ENCODE measurements at regions not wholly inside any gene's neighbourhood (a gene's known extent, or its start where the extent isn't known, plus 50 kb on each side); places are given as distances from the start of the nearest gene placed in this dataset.

DNA sequence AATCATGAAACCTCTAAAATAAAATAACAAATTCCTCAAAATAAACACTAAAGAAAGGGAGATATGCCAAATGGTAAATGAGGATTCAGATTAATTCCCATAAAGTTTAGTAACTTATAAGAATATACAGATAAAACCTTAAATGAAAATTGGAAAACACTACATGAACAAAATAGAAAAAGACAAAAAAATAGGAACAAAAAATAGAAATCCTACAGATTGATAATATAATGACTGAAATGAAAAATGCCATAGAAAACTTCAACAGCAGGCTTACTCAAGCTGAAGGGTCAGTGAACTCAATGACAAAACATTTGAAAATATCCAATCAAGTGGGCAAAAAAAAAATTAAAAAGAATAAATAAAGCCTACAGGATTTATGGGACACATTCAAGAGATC, 1784.8 kb downstream of the PCDH9 start:
- TF ChIP-seq, protein P1, sequence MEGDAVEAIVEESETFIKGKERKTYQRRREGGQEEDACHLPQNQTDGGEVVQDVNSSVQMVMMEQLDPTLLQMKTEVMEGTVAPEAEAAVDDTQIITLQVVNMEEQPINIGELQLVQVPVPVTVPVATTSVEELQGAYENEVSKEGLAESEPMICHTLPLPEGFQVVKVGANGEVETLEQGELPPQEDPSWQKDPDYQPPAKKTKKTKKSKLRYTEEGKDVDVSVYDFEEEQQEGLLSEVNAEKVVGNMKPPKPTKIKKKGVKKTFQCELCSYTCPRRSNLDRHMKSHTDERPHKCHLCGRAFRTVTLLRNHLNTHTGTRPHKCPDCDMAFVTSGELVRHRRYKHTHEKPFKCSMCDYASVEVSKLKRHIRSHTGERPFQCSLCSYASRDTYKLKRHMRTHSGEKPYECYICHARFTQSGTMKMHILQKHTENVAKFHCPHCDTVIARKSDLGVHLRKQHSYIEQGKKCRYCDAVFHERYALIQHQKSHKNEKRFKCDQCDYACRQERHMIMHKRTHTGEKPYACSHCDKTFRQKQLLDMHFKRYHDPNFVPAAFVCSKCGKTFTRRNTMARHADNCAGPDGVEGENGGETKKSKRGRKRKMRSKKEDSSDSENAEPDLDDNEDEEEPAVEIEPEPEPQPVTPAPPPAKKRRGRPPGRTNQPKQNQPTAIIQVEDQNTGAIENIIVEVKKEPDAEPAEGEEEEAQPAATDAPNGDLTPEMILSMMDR (IDR thresholded peaks at IDR 0.05): no peak

DNA sequence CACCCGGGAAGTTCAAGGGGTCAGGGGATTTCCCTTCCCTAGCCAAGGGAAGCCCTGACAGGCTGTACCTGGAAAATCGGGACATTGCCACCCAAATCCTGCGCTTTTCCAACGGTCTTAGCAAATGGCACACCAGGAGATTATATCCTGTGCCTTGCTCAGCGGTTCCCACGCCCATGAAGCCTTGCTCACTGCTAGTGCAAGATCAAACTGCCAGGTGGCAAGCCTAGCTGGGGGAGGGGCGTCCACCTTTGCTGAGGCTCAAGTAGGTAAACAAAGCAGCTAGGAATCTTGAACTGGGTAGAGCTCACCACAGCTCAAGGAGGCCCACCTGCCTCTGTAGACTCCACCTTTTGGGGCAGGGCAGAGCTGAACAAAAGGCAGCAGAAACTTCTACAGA, 1794.5 kb downstream of the PCDH9 start:
- TF ChIP-seq, protein P1 (IDR thresholded peaks at IDR 0.05): no peak

DNA sequence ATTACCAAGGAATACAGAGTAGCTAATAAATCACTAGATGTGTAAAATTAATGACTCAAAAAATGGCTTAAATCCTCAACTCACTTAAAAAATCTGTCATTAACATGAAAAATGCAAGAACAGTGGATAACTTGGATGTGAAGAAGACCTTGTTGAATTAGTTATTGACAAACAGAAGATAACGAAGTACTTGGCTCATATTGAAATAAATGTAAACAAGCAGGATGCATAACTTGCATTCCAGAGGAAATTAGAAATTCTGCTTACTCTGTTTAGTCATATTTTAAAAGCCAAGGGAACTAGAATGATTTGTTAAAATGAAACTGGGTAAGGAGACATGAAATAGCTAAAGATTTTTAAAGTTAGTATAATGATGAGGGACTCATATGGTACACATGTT, 1812.2 kb downstream of the PCDH9 start:
- TF ChIP-seq, protein P1 (IDR thresholded peaks at IDR 0.05): no peak

DNA sequence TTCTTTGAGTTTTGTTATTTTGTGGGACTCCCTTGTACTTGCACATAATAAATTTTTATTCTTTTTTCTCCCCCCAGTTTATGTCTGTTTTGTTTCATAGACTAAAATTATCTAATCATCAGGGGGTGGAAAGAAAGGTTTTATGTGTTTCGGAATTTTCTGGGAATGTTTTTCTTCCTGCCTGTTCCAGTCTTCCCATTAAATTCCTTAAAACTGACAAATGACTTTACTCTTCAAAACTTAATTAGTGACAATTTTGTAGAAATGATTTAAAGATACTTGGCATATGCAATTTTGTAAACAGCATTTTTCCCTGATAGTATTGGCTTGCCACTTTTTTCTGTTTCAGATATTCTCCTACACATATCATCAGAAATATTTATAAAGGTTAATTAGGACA, 1813.4 kb downstream of the PCDH9 start:
- TF ChIP-seq, protein P1 (IDR thresholded peaks at IDR 0.05): no peak

DNA sequence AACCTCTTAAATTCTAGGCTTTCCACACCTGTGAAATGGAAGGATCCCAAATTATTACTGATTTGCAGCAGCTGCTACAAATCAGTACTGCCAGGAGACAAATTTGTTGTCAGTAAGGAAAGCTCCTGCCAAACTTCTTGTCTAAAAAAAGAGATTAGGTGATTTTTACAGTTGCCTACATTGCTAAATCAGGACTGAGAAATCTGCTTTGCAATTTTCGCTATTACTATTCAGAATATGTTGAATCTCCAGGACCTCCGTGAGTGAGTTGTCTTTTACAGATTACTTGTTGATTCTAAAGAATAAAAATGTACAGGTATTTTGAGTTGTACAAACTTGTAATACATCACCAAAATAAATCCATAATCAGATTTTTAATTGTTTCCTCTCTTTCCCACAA, 1815.9 kb downstream of the PCDH9 start:
- TF ChIP-seq, protein P1 (IDR thresholded peaks at IDR 0.05): no peak

DNA sequence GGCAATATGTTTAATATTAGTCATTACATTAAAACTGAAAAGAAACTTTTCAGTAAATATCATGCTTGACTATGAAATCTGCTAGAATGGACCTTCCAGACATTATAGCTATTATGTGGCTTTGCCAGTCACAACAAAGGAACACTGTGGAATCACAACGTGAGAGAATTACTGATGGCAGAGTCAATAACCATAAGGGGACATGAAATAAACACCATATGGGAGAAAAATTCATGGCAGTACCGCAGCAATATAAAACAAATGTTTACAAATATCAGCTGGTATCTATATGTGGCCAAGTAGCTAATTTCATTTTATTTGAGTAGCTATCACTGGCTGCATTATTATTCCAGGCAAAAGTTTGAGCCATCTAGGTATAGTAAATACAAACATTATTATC, 1818.6 kb downstream of the PCDH9 start:
- TF ChIP-seq, protein P1 (IDR thresholded peaks at IDR 0.05): no peak

DNA sequence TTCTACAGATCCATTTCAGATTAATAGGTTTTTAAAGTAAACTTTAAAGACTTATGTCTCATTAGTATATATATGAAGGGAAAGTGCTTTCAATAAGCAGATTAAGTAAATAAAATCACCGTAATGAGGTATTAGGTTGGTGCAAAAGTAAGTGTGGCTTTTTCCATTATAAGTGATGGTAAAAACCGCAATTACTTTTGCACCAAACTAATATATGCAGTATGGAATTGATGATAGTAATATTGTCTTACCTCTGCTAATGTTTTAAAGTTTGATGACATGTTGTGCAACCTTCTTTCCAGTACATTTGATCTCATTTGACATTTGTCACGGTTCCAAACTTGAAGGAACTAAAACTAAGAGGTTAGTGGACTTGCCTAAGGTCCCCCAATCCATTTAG, 1819.3 kb downstream of the PCDH9 start:
- TF ChIP-seq, protein P1 (IDR thresholded peaks at IDR 0.05): no peak

DNA sequence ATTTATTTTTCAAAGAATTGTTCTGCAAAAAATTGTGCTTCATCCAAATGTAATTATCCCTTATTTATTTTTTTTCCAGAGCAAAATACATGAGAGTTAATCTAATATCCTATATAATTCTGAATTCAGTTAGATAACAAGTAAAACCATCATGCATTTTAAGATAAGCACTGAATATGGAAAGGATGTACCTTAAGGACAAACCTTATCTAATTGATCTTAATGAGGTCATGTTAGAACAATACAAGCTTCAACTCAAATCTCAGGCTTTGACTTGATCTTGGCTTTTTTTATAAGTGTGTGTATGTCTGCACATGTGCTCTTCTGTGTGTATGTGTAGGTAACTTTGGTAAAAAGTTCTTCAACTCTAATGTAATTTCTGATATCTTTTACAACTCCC, 1828.8 kb downstream of the PCDH9 start:
- TF ChIP-seq, protein P1 (IDR thresholded peaks at IDR 0.05): no peak

Data from LNCAP (cell line).